Mesothelial cell of epicardium (in vitro differentiated cells): ENCODE measurements at regions not wholly inside any gene's neighbourhood (a gene's known extent, or its start where the extent isn't known, plus 50 kb on each side); places are given as distances from the start of the nearest gene placed in this dataset.

ENCODE experiments used
- DNase-seq, 2 experiments: peaks; one replicate each; pipeline ENCODE4 v3.0.0; 2021; ENCODE audit warnings: low spot score in 2 of 2; ENCODE audit not compliant: unreplicated experiment in 2 of 2
- H3K27ac Mint-ChIP-seq: 2 replicates; pipeline ENCODE4 v1.8.0; 2021; ENCODE audit warnings: mixed read lengths
- H3K27me3 Mint-ChIP-seq: 2 replicates; pipeline ENCODE4 v1.8.0; 2021; ENCODE audit warnings: low read depth, mixed read lengths
- H3K36me3 Mint-ChIP-seq: 2 replicates; pipeline ENCODE4 v1.8.0; 2021; ENCODE audit warnings: mixed read lengths
- H3K4me1 Mint-ChIP-seq: 2 replicates; pipeline ENCODE4 v1.8.0; 2021; ENCODE audit warnings: mixed read lengths
- H3K4me3 Mint-ChIP-seq: 2 replicates; pipeline ENCODE4 v1.8.0; 2021; ENCODE audit warnings: mild to moderate bottlenecking, moderate library complexity, mixed read lengths
- H3K9me3 Mint-ChIP-seq: 2 replicates; pipeline ENCODE4 v1.8.0; 2021; ENCODE audit warnings: mixed read lengths
- CTCF ChIP-seq: fragments of 200-600 bp; sonication (generic); IDR thresholded peaks from one replicate; pipeline ENCODE4 v1.5.0; 2021; ENCODE audit warnings: antibody characterized with exemption; ENCODE audit not compliant: unreplicated experiment

DNA sequence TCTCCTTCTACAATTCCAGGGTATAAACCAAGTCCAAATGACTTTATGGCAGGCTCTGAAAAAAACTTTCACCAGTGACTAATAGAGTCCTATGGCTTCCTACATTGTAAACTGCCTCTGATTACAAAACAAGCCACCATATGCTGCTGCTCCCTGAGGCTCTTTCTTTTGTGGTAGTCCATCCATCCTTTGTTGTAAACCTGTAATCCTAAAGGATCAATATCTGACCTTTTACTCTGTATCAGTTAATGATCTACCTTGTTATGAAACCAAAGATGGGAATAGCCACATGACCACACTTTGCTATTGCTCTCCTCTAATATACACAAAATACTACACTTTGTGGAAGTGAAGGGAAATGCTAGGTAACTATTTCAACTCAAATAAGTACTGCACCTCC, 434.7 kb upstream of the AGTR1 start:
- H3K4me3 Mint-ChIP-seq = no peak overlapping the region
- no peaks in the 10 kb centered on the region for H3K36me3 Mint-ChIP-seq
- H3K27me3 Mint-ChIP-seq = peaks cover 9% of the 10 kb centered on the region

DNA sequence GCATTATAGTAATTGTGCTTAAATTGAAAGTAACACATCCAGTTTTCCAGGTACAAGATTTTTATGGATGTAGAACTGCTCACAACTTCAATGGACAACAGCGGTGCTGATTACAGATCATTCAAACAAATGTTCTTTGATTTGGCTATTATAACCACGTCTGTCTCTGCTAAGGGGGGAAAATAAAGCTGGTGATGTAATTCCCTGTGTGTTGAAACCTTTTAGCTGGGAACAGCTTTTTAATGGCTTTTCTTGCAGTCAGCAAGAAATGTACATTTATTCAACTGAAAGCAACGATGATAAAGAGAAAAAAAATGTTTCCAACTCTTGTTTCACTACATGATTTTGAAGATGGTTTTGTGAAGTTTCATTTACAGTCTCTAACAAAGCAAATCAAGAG, 431.9 kb upstream of the AGTR1 start:
- Mint-ChIP-seq H3K27me3 (peaks cover 14% of the 10 kb centered on the region), H3K9me3 (no peaks in the 10 kb centered on the region), H3K4me3 (no peak overlapping the region), H3K27ac (no peak overlapping the region), H3K4me1 (no peaks in the 10 kb centered on the region), H3K36me3 (no peaks in the 10 kb centered on the region)
- no peak for TF ChIP-seq CTCF
- DNase-seq = no peak

More for the DNA sequence above, 434.7 kb upstream of the AGTR1 start:
- H3K4me1 Mint-ChIP-seq = no peaks in the 10 kb centered on the region
- DNase-seq = no peak
- peaks cover 10% of the 10 kb centered on the region for H3K9me3 Mint-ChIP-seq
- no peak overlapping the region for H3K27ac Mint-ChIP-seq
- no peak for TF ChIP-seq CTCF

GRCh38 chr3:148266341-148266740, 431.4 kb upstream of the AGTR1 start:
- Mint-ChIP-seq H3K27ac (no peak overlapping the region), H3K4me1 (no peaks in the 10 kb centered on the region), H3K4me3 (no peak overlapping the region), H3K9me3 (no peaks in the 10 kb centered on the region), H3K36me3 (no peaks in the 10 kb centered on the region), H3K27me3 (peaks cover 14% of the 10 kb centered on the region)
- DNase-seq = no peak
- no peak for TF ChIP-seq CTCF

GRCh38 chr3:148269816-148270215, 427.9 kb upstream of the AGTR1 start:
- H3K36me3 Mint-ChIP-seq = no peaks in the 10 kb centered on the region

DNA sequence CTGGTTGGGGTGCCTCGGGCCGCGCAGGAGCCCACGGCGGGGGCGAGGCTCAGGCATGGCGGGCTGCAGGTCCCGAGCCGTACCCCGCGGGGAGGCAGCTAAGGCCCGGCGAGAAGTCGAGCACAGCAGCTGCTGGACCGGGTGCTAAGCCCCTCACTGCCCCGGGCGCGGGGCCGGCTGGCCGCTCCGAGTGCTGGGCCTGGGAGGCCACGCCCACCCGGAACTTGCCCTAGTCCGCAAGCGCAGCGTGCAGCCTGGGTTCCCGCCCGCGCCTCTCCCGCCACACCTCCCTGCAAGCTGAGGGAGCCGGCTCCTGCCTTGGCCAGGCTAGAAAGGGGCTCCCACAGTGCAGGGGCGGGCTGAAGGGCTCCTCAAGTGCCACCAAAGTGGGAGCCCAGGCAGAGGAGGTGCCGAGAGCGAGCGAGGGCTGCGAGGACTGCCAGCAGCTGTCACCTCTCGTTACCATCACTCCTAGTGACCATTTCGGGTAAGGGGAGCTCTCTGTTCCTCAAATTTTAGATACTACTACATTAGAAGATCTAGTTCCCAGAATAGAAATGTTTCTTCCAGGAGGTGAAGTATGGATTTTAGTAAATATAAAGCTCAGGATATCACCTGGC, 417.0 kb upstream of the AGTR1 start:
- no peak overlapping the region for H3K4me3 Mint-ChIP-seq
- no peak for DNase-seq
- peaks cover 8% of the 10 kb centered on the region for H3K9me3 Mint-ChIP-seq
- H3K27ac Mint-ChIP-seq = no peak overlapping the region
- peaks cover 6% of the 10 kb centered on the region for H3K27me3 Mint-ChIP-seq
- H3K4me1 Mint-ChIP-seq = no peaks in the 10 kb centered on the region
- TF ChIP-seq CTCF = no peak
- no peaks in the 10 kb centered on the region for H3K36me3 Mint-ChIP-seq

More at GRCh38 chr3:148269816-148270215, 427.9 kb upstream of the AGTR1 start:
- no peak for TF ChIP-seq CTCF
- no peak overlapping the region for H3K4me3 Mint-ChIP-seq
- H3K9me3 Mint-ChIP-seq = no peaks in the 10 kb centered on the region
- no peak overlapping the region for H3K27ac Mint-ChIP-seq
- H3K27me3 Mint-ChIP-seq = peaks cover 9% of the 10 kb centered on the region
- no peak for DNase-seq
- no peaks in the 10 kb centered on the region for H3K4me1 Mint-ChIP-seq

GRCh38 chr3:148289159-148289558, 408.5 kb upstream of the AGTR1 start:
- Mint-ChIP-seq H3K9me3 (peaks cover 1% of the 10 kb centered on the region), H3K4me1 (no peaks in the 10 kb centered on the region), H3K27me3 (peaks cover 15% of the 10 kb centered on the region), H3K4me3 (no peak overlapping the region), H3K36me3 (no peaks in the 10 kb centered on the region), H3K27ac (no peak overlapping the region)
- TF ChIP-seq CTCF = no peak
- no peak for DNase-seq
